ENCODE measurements at regions not wholly inside any gene's neighbourhood (a gene's known extent, or its start where the extent isn't known, plus 50 kb on each side); places are given as distances from the start of the nearest gene placed in this dataset.

GRCh38 chr13:48859272-48860105, 116.2 kb upstream of the FNDC3A start:
- peak overlapping the region; percentile 0 for H2AFZ ChIP-seq (ENCODE audit: low read depth, low read length)
- no peak overlapping the region for H3K4me2 ChIP-seq (ENCODE audit: low read length)
- H3K27ac ChIP-seq (ENCODE audit: low read length), result peak overlapping the region; percentile 12

GRCh38 chr13:48860364-48860763, 115.3 kb upstream of the FNDC3A start:
- H3F3A ChIP-seq (ENCODE audit: insufficient read depth, low read length, poor library complexity, severe bottlenecking), result no peaks in the 10 kb centered on the region
- H2AFZ ChIP-seq (ENCODE audit: low read depth, low read length), result no peak overlapping the region
- H3K9ac ChIP-seq (ENCODE audit: low read length), result no peak overlapping the region
- H3K27me3 ChIP-seq (ENCODE audit: insufficient read depth, low read depth, low read length), result no peaks in the 10 kb centered on the region
- H3K36me3 ChIP-seq (ENCODE audit: insufficient read depth, low read length), result no peaks in the 10 kb centered on the region
- no peaks in the 10 kb centered on the region for H4K20me1 ChIP-seq (ENCODE audit: insufficient read depth)
- no peak overlapping the region for H3K27ac ChIP-seq (ENCODE audit: low read length)
- TF ChIP-seq REST (IDR thresholded peaks at IDR 0.05; ENCODE audit: borderline replicate concordance) (no peak), EP300 (conservative IDR thresholded peaks at IDR 0.05; ENCODE audit: poor library complexity, severe bottlenecking) (no peak), MXI1 (conservative IDR thresholded peaks at IDR 0.05; ENCODE audit: poor library complexity, severe bottlenecking) (no peak), POLR2AphosphoS5 (IDR thresholded peaks at IDR 0.05) (no peak), EZH2 (IDR thresholded peaks at IDR 0.05; ENCODE audit: borderline replicate concordance, insufficient read depth, low read length, poor library complexity, severe bottlenecking) (no peak), TAF1 (IDR thresholded peaks at IDR 0.05; ENCODE audit: low read depth) (no peak), SMC3 (conservative IDR thresholded peaks at IDR 0.05; ENCODE audit: poor library complexity) (no peak), RAD21 (conservative IDR thresholded peaks at IDR 0.05) (no peak), CTCF (IDR thresholded peaks at IDR 0.05; ENCODE audit: poor library complexity, severe bottlenecking) (no peak)
- H3K79me2 ChIP-seq (replicated peaks; ENCODE audit: insufficient read depth, low read length), result no peaks in the 10 kb centered on the region
- no peaks in the 10 kb centered on the region for H3K9me2 ChIP-seq (ENCODE audit: insufficient read depth, low read length)
- H3K4me3 ChIP-seq (ENCODE audit: low read length), result no peak overlapping the region
- H3K4me2 ChIP-seq (ENCODE audit: low read length), result no peak overlapping the region
- no peaks in the 10 kb centered on the region for H3K9me3 ChIP-seq (ENCODE audit: low read length)

More at GRCh38 chr13:48859272-48860105, 116.2 kb upstream of the FNDC3A start:
- no peak for TF ChIP-seq RAD21 (conservative IDR thresholded peaks at IDR 0.05)
- TF ChIP-seq MXI1 (conservative IDR thresholded peaks at IDR 0.05; ENCODE audit: poor library complexity, severe bottlenecking), result no peak
- Histone ChIP-seq H3K9me3 (ENCODE audit: low read length) (no peaks in the 10 kb centered on the region), H3K9me2 (ENCODE audit: insufficient read depth, low read length) (no peaks in the 10 kb centered on the region), H3K4me3 (ENCODE audit: low read length) (no peak overlapping the region), H3K9ac (ENCODE audit: low read length) (no peak overlapping the region), H3K27me3 (ENCODE audit: insufficient read depth, low read depth, low read length) (no peaks in the 10 kb centered on the region), H3K36me3 (ENCODE audit: insufficient read depth, low read length) (no peaks in the 10 kb centered on the region), H3F3A (ENCODE audit: insufficient read depth, low read length, poor library complexity, severe bottlenecking) (no peaks in the 10 kb centered on the region), H4K20me1 (ENCODE audit: insufficient read depth) (no peaks in the 10 kb centered on the region), H3K79me2 (replicated peaks; ENCODE audit: insufficient read depth, low read length) (no peaks in the 10 kb centered on the region)

Data from neural cell (in vitro differentiated cells).